Transverse colon (tissue), 4 donors: ENCODE measurements at regions not wholly inside any gene's neighbourhood (a gene's known extent, or its start where the extent isn't known, plus 50 kb on each side); places are given as distances from the start of the nearest gene placed in this dataset.

Source experiments
- DNase-seq: peaks from one replicate; pipeline ENCODE4 v3.0.0-alpha.2; 2019
- H3K27ac ChIP-seq, 4 donors: fragments of 200-600 bp; sonication (generic); 2 replicates each; pipeline ENCODE4 v1.5.1; 2016 to 2018; ENCODE audit warnings: inconsistent platforms in 4 of 4
- H3K27me3 ChIP-seq: fragments of 200-600 bp; sonication (generic); 2 replicates; pipeline ENCODE4 v1.5.1; 2017; ENCODE audit warnings: inconsistent platforms
- H3K36me3 ChIP-seq, 4 donors: fragments of 200-600 bp; sonication (generic); 2 replicates each; pipeline ENCODE4 v1.5.1; 2017 to 2019; ENCODE audit warnings: inconsistent platforms in 4 of 4
- H3K4me1 ChIP-seq, 4 donors: fragments of 200-600 bp; sonication (generic); 2 replicates each; pipeline ENCODE4 v1.5.1; 2017 to 2020; ENCODE audit warnings: inconsistent platforms in 4 of 4
- H3K4me3 ChIP-seq, 4 donors: fragments of 200-600 bp; sonication (generic); 1 replicate in 1 of 4; 2 replicates in 3 of 4; pipeline versions ENCODE4 v1.5.1 to v1.6.1; 2017 to 2019; ENCODE audit warnings: inconsistent platforms in 4 of 4
- H3K9me3 ChIP-seq, 2 donors: fragments of 200-600 bp; sonication (generic); 2 replicates each; pipeline ENCODE4 v1.5.1; 2017 to 2019; ENCODE audit warnings: inconsistent platforms in 2 of 2
- EP300 ChIP-seq: sonication (generic); formaldehyde crosslinking; IDR thresholded peaks from one replicate; pipeline ENCODE4 v1.6.1; 2017; ENCODE audit warnings: antibody characterized with exemption, low read depth
- POLR2A ChIP-seq: fragments of 450-650 bp; IDR thresholded peaks from one replicate; pipeline ENCODE4 v1.6.1; 2016; ENCODE audit warnings: antibody characterized with exemption, mild to moderate bottlenecking, moderate library complexity
- POLR2AphosphoS5 ChIP-seq, 3 donors: sonication (generic); formaldehyde crosslinking; IDR thresholded peaks; one replicate each; pipeline ENCODE4 v1.6.1; 2016; ENCODE audit warnings: antibody characterized with exemption in 3 of 3
- WGBS, 2 donors: methylation state at CpG; one replicate each; pipeline ENCODE4 v1.1.5; 2018; ENCODE audit warnings: low coverage in 1 of 2; 5-methylcytosine and 5-hydroxymethylcytosine counted together
- in situ Hi-C, 4 donors: fragments of 200-750 bp; cut with MboI; loops; one replicate each; pipeline versions ENCODE4 v1.15.0 to v1.15.1; 2017; ENCODE audit warnings: low sequenced_read_pairs in 3 of 4, low pct_ligation_motif_present in 1 of 4, low pct_unique_long_range_greater_than_20kb in 1 of 4
- intact Hi-C: fragments of 100-400 bp; cut with DNase I; formaldehyde crosslinking; loops from one replicate; pipeline ENCODE4 v1.15.1; 2023; ENCODE audit warnings: low total_unique reads
- TF ChIP-seq, protein P1 (sequence below), 5 experiments: fragments of 200-600 bp in 3 of 5; fragments of 450-650 bp in 2 of 5; sonication (generic) in 3 of 5; IDR thresholded peaks; 1 replicate in 2 of 5; 2 replicates in 3 of 5; pipeline ENCODE4 v1.5.1; 2016 to 2017; ENCODE audit warnings: antibody characterized with exemption in 5 of 5, inconsistent platforms in 3 of 5, mild to moderate bottlenecking in 2 of 5, moderate library complexity in 1 of 5

DNA sequence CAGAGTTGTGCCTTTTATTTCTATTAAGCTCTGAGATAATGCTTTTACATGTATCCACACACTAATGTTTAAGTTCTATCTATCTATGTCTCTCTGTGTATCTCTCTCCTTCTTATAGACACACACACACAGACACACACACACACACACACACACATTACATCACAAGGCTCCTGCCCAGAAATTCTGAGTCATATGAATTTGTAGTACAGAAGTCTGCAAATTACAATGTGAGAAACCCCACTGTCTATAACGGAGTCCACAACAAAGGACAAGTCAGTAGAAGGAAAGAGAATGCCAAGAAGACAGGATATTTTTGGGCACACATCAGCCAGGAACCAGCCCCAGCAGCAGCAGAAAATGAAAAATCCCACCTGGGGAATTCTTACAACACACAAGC, 142.4 kb downstream of the EN1 start:
- no peak for DNase-seq
- Histone ChIP-seq H3K9me3 (no peaks in the 10 kb centered on the region), H3K27me3 (no peaks in the 10 kb centered on the region), H3K4me1 (no peaks in the 10 kb centered on the region), H3K36me3 (no peaks in the 10 kb centered on the region), H3K4me3 (no peak overlapping the region), H3K27ac (no peak overlapping the region)
- 74% methylated on average over 1 of the region's 1 CpG; no CpG with 5 or more reads in 1 of the 2 donors for WGBS, 2 donors
- intact Hi-C loops (no loop called here), in situ Hi-C loops (no loop called here)
- TF ChIP-seq, protein P1, sequence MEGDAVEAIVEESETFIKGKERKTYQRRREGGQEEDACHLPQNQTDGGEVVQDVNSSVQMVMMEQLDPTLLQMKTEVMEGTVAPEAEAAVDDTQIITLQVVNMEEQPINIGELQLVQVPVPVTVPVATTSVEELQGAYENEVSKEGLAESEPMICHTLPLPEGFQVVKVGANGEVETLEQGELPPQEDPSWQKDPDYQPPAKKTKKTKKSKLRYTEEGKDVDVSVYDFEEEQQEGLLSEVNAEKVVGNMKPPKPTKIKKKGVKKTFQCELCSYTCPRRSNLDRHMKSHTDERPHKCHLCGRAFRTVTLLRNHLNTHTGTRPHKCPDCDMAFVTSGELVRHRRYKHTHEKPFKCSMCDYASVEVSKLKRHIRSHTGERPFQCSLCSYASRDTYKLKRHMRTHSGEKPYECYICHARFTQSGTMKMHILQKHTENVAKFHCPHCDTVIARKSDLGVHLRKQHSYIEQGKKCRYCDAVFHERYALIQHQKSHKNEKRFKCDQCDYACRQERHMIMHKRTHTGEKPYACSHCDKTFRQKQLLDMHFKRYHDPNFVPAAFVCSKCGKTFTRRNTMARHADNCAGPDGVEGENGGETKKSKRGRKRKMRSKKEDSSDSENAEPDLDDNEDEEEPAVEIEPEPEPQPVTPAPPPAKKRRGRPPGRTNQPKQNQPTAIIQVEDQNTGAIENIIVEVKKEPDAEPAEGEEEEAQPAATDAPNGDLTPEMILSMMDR (IDR thresholded peaks at IDR 0.05) = no peak
- TF ChIP-seq POLR2AphosphoS5 (IDR thresholded peaks at IDR 0.05) = no peak
- TF ChIP-seq POLR2A = no peak
- no peak for TF ChIP-seq EP300

DNA sequence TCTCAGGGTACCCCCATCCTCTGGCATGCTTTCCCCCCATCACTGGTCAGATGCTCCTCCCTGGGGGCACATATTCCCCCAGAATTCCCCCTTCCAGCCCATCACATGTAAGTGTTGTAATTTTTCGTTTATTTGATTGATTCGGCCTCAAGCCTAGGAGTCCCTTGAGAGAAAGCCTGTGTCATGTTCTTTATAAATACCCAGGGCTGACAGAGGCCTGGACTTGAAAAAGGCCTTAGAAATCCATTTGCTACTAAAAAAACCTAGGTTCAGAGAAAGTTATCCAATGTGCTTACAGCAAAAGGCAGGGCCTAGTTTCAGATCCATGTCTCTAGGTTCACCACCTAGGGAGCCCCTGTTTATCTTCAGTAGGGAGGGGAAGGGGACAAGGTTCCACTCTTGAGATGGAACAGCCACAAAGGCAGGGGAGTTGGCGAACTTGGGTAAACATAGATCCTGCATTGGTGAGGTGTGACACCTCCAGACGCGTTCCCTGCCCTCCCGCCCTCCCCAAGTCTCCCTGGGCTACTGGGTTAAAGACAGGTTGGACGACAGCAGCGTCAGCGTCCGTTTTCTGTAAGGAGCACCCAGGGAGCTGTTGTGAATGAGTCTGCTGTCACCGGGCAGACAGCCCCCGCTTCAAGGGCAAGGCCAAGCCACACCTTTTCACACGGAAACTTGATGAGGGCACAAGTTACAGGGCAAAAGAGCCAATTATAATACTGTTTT, 147.8 kb downstream of the EN1 start:
- intact Hi-C loops (no loop called here), in situ Hi-C loops (no loop called here)
- Histone ChIP-seq H3K36me3 (no peaks in the 10 kb centered on the region), H3K4me3 (no peak overlapping the region), H3K4me1 (no peaks in the 10 kb centered on the region), H3K27ac (no peak overlapping the region), H3K27me3 (no peaks in the 10 kb centered on the region), H3K9me3 (no peaks in the 10 kb centered on the region)
- 41 to 60% methylated on average over 3 to 12 of the region's 13 CpGs for WGBS, 2 donors
- TF ChIP-seq POLR2AphosphoS5 (IDR thresholded peaks at IDR 0.05) = no peak
- TF ChIP-seq, protein P1 (IDR thresholded peaks at IDR 0.05) = no peak
- no peak for TF ChIP-seq EP300
- TF ChIP-seq POLR2A = no peak
- DNase-seq = no peak

DNA sequence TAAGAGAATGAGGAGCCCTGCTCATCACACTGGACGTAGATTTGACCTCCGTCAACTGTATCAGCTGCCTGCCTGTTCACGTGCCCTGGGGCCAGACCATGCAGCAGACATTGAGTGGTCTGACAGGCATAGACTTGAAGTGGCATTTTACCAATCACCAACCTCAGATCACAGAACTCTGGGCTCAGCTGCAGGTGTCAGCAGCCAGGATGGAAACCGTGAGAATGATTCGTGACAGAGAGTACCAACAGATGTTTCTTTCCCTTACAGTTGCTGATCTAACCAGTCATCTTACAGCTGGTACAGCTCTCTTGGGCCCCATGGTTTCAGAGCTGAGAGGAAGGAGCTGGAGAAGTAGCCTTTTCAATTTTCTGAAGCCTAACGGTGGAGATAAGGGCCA, 148.9 kb downstream of the EN1 start:
- Histone ChIP-seq H3K4me3 (no peak overlapping the region), H3K27ac (no peak overlapping the region), H3K27me3 (no peaks in the 10 kb centered on the region), H3K36me3 (no peaks in the 10 kb centered on the region), H3K9me3 (no peaks in the 10 kb centered on the region), H3K4me1 (no peaks in the 10 kb centered on the region)
- DNase-seq = no peak
- WGBS, 2 donors = 83% methylated on average over 6 of the region's 6 CpGs; no CpG with 5 or more reads in 1 of the 2 donors
- TF ChIP-seq POLR2A = no peak
- no peak for TF ChIP-seq EP300
- no peak for TF ChIP-seq POLR2AphosphoS5 (IDR thresholded peaks at IDR 0.05)
- TF ChIP-seq, protein P1 (IDR thresholded peaks at IDR 0.05) = no peak
- in situ Hi-C loops (no loop called here), intact Hi-C loops (no loop called here)

DNA sequence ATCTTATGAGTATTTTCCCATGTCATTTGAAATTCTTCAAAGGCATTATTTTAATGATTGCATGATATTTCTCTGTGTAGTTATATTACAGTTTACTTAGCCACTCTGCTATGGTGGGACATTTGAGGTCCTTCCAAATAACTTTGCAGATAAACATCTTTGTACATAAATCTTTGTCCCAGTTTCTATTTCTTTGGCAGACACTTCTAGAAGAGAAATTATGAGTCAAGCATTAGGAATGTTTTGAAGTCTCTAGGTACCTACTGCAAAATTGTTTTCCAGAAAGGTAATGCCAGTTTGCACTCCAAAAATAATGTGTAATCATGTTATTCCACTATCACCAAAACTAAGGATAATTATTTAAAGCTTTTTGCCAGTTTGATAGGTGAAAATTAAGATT, 149.7 kb downstream of the EN1 start:
- Histone ChIP-seq H3K27me3 (no peaks in the 10 kb centered on the region), H3K36me3 (no peaks in the 10 kb centered on the region), H3K27ac (no peak overlapping the region), H3K4me3 (no peak overlapping the region), H3K4me1 (no peaks in the 10 kb centered on the region), H3K9me3 (no peaks in the 10 kb centered on the region)
- no peak for TF ChIP-seq POLR2AphosphoS5 (IDR thresholded peaks at IDR 0.05)
- TF ChIP-seq, protein P1 (IDR thresholded peaks at IDR 0.05) = no peak
- no peak for TF ChIP-seq EP300
- TF ChIP-seq POLR2A = no peak
- intact Hi-C loops = no loop called here
- in situ Hi-C loops = no loop called here
- DNase-seq = no peak
